ENCODE measurements at regions not wholly inside any gene's neighbourhood (a gene's known extent, or its start where the extent isn't known, plus 50 kb on each side); places are given as distances from the start of the nearest gene placed in this dataset.

DNA sequence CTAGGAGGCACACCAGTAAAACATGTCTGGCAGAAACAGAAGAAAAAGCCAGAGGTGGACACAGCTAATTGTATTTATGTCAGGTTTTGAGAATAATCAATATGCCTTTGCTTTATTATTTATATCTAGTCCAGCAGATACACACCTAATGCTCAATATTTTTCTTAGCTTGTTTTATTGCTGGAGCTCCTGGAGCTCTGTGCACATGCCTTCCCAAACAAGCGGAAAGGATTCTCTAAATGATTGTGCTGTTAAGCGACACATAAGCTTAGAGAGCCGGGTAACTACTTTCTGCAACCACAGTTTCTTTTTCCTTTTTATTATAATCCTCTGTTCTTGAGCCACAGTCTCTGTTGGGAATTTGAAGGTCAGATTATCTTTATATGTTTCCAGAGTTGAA is 177.3 kb upstream of the ST6GAL2 start:
- Histone ChIP-seq H3K9ac (ENCODE audit: low read depth, low read length) (no peak overlapping the region), H3K27ac (ENCODE audit: low read length) (no peak overlapping the region), H3K36me3 (ENCODE audit: insufficient read depth, low read length) (no peaks in the 10 kb centered on the region), H3K79me2 (ENCODE audit: insufficient read depth, low read length) (no peaks in the 10 kb centered on the region), H3K9me3 (ENCODE audit: insufficient read depth, low read length, severe bottlenecking) (no peaks in the 10 kb centered on the region), H2AFZ (ENCODE audit: low read depth, low read length) (no peak overlapping the region), H3K27me3 (ENCODE audit: insufficient read depth, low read length, poor library complexity) (peaks cover 4% of the 10 kb centered on the region), H4K20me1 (ENCODE audit: insufficient read depth, low read length) (no peaks in the 10 kb centered on the region), H3K4me2 (ENCODE audit: insufficient read depth, low read length) (no peak overlapping the region), H3K4me1 (ENCODE audit: insufficient read depth, low read length) (no peaks in the 10 kb centered on the region), H3K4me3 (ENCODE audit: low read depth in 1 of 2, low read length in 2 of 2) (no peak overlapping the region)
- no peak for ATAC-seq (ENCODE audit: insufficient read depth, low read depth)
- no peak for TF ChIP-seq EZH2 (IDR thresholded peaks at IDR 0.05; ENCODE audit: borderline replicate concordance, low read depth, low read length, severe bottlenecking)
- TF ChIP-seq, protein P1, sequence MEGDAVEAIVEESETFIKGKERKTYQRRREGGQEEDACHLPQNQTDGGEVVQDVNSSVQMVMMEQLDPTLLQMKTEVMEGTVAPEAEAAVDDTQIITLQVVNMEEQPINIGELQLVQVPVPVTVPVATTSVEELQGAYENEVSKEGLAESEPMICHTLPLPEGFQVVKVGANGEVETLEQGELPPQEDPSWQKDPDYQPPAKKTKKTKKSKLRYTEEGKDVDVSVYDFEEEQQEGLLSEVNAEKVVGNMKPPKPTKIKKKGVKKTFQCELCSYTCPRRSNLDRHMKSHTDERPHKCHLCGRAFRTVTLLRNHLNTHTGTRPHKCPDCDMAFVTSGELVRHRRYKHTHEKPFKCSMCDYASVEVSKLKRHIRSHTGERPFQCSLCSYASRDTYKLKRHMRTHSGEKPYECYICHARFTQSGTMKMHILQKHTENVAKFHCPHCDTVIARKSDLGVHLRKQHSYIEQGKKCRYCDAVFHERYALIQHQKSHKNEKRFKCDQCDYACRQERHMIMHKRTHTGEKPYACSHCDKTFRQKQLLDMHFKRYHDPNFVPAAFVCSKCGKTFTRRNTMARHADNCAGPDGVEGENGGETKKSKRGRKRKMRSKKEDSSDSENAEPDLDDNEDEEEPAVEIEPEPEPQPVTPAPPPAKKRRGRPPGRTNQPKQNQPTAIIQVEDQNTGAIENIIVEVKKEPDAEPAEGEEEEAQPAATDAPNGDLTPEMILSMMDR (IDR thresholded peaks at IDR 0.05; ENCODE audit: borderline replicate concordance, extremely low read depth, low read length, poor library complexity, severe bottlenecking), result no peak
- no peak for DNase-seq

- no peak overlapping the region for H3K9ac ChIP-seq (ENCODE audit: low read depth, low read length)
- H3K4me3 ChIP-seq (ENCODE audit: low read depth in 1 of 2, low read length in 2 of 2), result no peak overlapping the region
- DNase-seq (no peak), ATAC-seq (ENCODE audit: insufficient read depth, low read depth) (no peak)
- no peaks in the 10 kb centered on the region for H4K20me1 ChIP-seq (ENCODE audit: insufficient read depth, low read length)
- H3K4me2 ChIP-seq (ENCODE audit: insufficient read depth, low read length), result no peak overlapping the region
- no peak for TF ChIP-seq EZH2 (IDR thresholded peaks at IDR 0.05; ENCODE audit: borderline replicate concordance, low read depth, low read length, severe bottlenecking)
- TF ChIP-seq, protein P1 (IDR thresholded peaks at IDR 0.05; ENCODE audit: borderline replicate concordance, extremely low read depth, low read length, poor library complexity, severe bottlenecking), result no peak
- H2AFZ ChIP-seq (ENCODE audit: low read depth, low read length), result no peak overlapping the region
- H3K4me1 ChIP-seq (ENCODE audit: insufficient read depth, low read length), result no peaks in the 10 kb centered on the region
- H3K9me3 ChIP-seq (ENCODE audit: insufficient read depth, low read length, severe bottlenecking), result no peaks in the 10 kb centered on the region
- H3K79me2 ChIP-seq (ENCODE audit: insufficient read depth, low read length), result no peaks in the 10 kb centered on the region
- H3K27ac ChIP-seq (ENCODE audit: low read length), result no peak overlapping the region
- peaks cover 6% of the 10 kb centered on the region for H3K27me3 ChIP-seq (ENCODE audit: insufficient read depth, low read length, poor library complexity)
- H3K36me3 ChIP-seq (ENCODE audit: insufficient read depth, low read length), result no peaks in the 10 kb centered on the region
Observed at GRCh38 chr2:107064750-107065149, 178.8 kb upstream of the ST6GAL2 start.

GRCh38 chr2:107068069-107068916 is 182.3 kb upstream of the ST6GAL2 start:
- Histone ChIP-seq H3K9me3 (ENCODE audit: insufficient read depth, low read length, severe bottlenecking) (no peaks in the 10 kb centered on the region), H3K27ac (ENCODE audit: low read length) (no peak overlapping the region), H3K4me2 (ENCODE audit: insufficient read depth, low read length) (no peak overlapping the region), H3K4me3 (ENCODE audit: low read depth in 1 of 2, low read length in 2 of 2) (no peak overlapping the region), H3K27me3 (ENCODE audit: insufficient read depth, low read length, poor library complexity) (peaks cover 6% of the 10 kb centered on the region), H2AFZ (ENCODE audit: low read depth, low read length) (no peak overlapping the region), H3K4me1 (ENCODE audit: insufficient read depth, low read length) (no peaks in the 10 kb centered on the region), H3K9ac (ENCODE audit: low read depth, low read length) (no peak overlapping the region), H3K79me2 (ENCODE audit: insufficient read depth, low read length) (no peaks in the 10 kb centered on the region), H3K36me3 (ENCODE audit: insufficient read depth, low read length) (no peaks in the 10 kb centered on the region), H4K20me1 (ENCODE audit: insufficient read depth, low read length) (no peaks in the 10 kb centered on the region)
- ATAC-seq (ENCODE audit: insufficient read depth, low read depth), result no peak
- DNase-seq, result no peak
- TF ChIP-seq, protein P1 (IDR thresholded peaks at IDR 0.05; ENCODE audit: borderline replicate concordance, extremely low read depth, low read length, poor library complexity, severe bottlenecking), result no peak
- no peak for TF ChIP-seq EZH2 (IDR thresholded peaks at IDR 0.05; ENCODE audit: borderline replicate concordance, low read depth, low read length, severe bottlenecking)
